Lung (tissue), 11 donors: ENCODE measurements at regions not wholly inside any gene's neighbourhood (a gene's known extent, or its start where the extent isn't known, plus 50 kb on each side); places are given as distances from the start of the nearest gene placed in this dataset.

ENCODE experiments used
- ATAC-seq: fragments of 200-7000 bp; cut with Tn5 transposase; one replicate; pipeline ENCODE4 v1.9.1; 2020; ENCODE audit warnings: moderate number of reproducible peaks; ENCODE audit not compliant: insufficient read depth, low FRiP score
- DNase-seq, 3 donors: peaks; one replicate each; pipeline ENCODE4 v3.0.0-alpha.2; 2013 to 2017
- H3K27ac ChIP-seq, 2 donors: one replicate each; pipeline ENCODE4 v1.5.1; 2013; ENCODE audit warnings: mild to moderate bottlenecking in 2 of 2, moderate library complexity in 2 of 2, control low read depth in 1 of 2, inconsistent platforms in 1 of 2, low read depth in 1 of 2, low read length in 1 of 2
- H3K27me3 ChIP-seq, 3 donors: one replicate each; pipeline ENCODE4 v1.5.1; 2013; ENCODE audit warnings: low read length in 2 of 3; ENCODE audit not compliant: control insufficient read depth in 3 of 3, insufficient read depth in 3 of 3
- H3K36me3 ChIP-seq, 4 donors: one replicate each; pipeline ENCODE4 v1.5.1; 2013; ENCODE audit warnings: low read length in 4 of 4, mild to moderate bottlenecking in 1 of 4, moderate library complexity in 1 of 4; ENCODE audit not compliant: control insufficient read depth in 4 of 4, insufficient read depth in 4 of 4
- H3K4me1 ChIP-seq, 5 donors: one replicate each; pipeline ENCODE4 v1.5.1; 2013; ENCODE audit warnings: low read length in 5 of 5, mild to moderate bottlenecking in 2 of 5, moderate library complexity in 1 of 5; ENCODE audit not compliant: control insufficient read depth in 5 of 5, insufficient read depth in 5 of 5
- H3K4me3 ChIP-seq: one replicate; pipeline ENCODE4 v1.5.1; 2013; ENCODE audit warnings: mild to moderate bottlenecking, control low read depth, moderate library complexity
- H3K9ac ChIP-seq, 2 donors: one replicate each; pipeline ENCODE4 v1.5.1; 2013; ENCODE audit warnings: low read length in 2 of 2, control low read depth in 1 of 2; ENCODE audit not compliant: insufficient read depth in 1 of 2
- H3K9me3 ChIP-seq, 4 donors: one replicate each; pipeline ENCODE4 v1.5.1; 2013; ENCODE audit warnings: low read length in 3 of 4, mild to moderate bottlenecking in 1 of 4, moderate library complexity in 1 of 4; ENCODE audit not compliant: control insufficient read depth in 4 of 4, insufficient read depth in 3 of 4
- CTCF ChIP-seq: IDR thresholded peaks from 2 replicates; pipeline ENCODE4 v1.5.1; 2012; ENCODE audit warnings: mild to moderate bottlenecking; ENCODE audit errors: control extremely low read depth, extremely low read depth
- WGBS, 2 donors: extraction: QIAGEN DNeasy Blood & Tissue Kit; methylation state at CpG; one replicate each; pipeline ENCODE4 v1.1.7; 2013; 5-methylcytosine and 5-hydroxymethylcytosine counted together
- donor health status: control.
- donor health status: control.
- donor health status: Bipolar disorder and iron deficiency.
- donor health status: healthy.
- donor health status: DM: yes; HTN: yes; CAD: no.

- ATAC-seq (no peak), DNase-seq (no peak)
- peak overlapping the region in 1 of 2 donors; percentile 54 for H3K27ac ChIP-seq
- H3K4me3 ChIP-seq, result no peak overlapping the region
- WGBS, 2 donors, result 87 to 95% methylated on average over 1 of the region's 1 CpG
- H3K36me3 ChIP-seq, result no peaks in the 10 kb centered on the region
- no peak overlapping the region for H3K9ac ChIP-seq
- H3K9me3 ChIP-seq, result peaks cover 0 to 6% (median 0%) of the 10 kb centered on the region in 4 donors
- H3K27me3 ChIP-seq, result no peaks in the 10 kb centered on the region
- no peaks in the 10 kb centered on the region for H3K4me1 ChIP-seq
- no peak for TF ChIP-seq CTCF
Measured at GRCh38 chr10:85147346-85148250, 819.2 kb downstream of the CCSER2 start.

GRCh38 chr10:85148693-85149640 lies 820.6 kb downstream of the CCSER2 start:
- no peaks in the 10 kb centered on the region for H3K27me3 ChIP-seq
- H3K9ac ChIP-seq, result no peak overlapping the region
- TF ChIP-seq CTCF, result no peak
- DNase-seq (peak in 2 of 3 donors; percentile 3 to 36), ATAC-seq (peak; percentile 58)
- H3K4me3 ChIP-seq, result no peak overlapping the region
- peak overlapping the region in 1 of 2 donors; percentile 39 for H3K27ac ChIP-seq
- H3K4me1 ChIP-seq, result no peaks in the 10 kb centered on the region
- WGBS, 2 donors, result 56 to 63% methylated on average over 15 of the region's 15 CpGs
- no peaks in the 10 kb centered on the region for H3K36me3 ChIP-seq
- peaks cover 0 to 6% (median 0%) of the 10 kb centered on the region in 4 donors for H3K9me3 ChIP-seq

GRCh38 chr10:85149766-85150165 lies 821.4 kb downstream of the CCSER2 start:
- Histone ChIP-seq H3K27me3 (no peaks in the 10 kb centered on the region), H3K9me3 (peaks cover 0 to 7% (median 0%) of the 10 kb centered on the region in 4 donors), H3K9ac (no peak overlapping the region), H3K27ac (no peak overlapping the region), H3K4me1 (no peaks in the 10 kb centered on the region), H3K4me3 (no peak overlapping the region), H3K36me3 (no peaks in the 10 kb centered on the region)
- TF ChIP-seq CTCF, result no peak
- 80 to 95% methylated on average over 2 of the region's 2 CpGs for WGBS, 2 donors
- DNase-seq (no peak), ATAC-seq (no peak)
